ENCODE measurements at regions not wholly inside any gene's neighbourhood (a gene's known extent, or its start where the extent isn't known, plus 50 kb on each side); places are given as distances from the start of the nearest gene placed in this dataset.

DNA sequence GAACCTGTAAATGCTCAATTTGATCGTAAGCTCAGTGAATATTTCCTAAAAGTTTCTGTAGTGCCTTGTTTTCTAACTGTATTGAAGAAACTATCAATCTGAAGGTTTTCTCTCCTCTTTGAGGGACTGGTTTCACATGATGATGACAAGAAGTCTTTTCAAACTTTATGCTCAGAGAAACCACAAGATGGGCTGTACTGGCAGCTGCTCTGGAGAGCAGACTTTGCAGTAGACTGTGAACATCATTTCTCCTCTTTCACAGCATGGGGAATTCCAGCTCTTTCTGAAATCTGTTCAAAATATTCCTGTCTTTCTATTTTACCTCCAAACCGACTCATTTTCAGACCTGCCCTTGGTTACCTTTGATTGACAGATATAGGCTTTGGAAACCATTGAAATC, 194.4 kb downstream of the IZUMO3 start:
- no peak for TF ChIP-seq POLR2A (IDR thresholded peaks at IDR 0.05)
- TF ChIP-seq, protein P1, sequence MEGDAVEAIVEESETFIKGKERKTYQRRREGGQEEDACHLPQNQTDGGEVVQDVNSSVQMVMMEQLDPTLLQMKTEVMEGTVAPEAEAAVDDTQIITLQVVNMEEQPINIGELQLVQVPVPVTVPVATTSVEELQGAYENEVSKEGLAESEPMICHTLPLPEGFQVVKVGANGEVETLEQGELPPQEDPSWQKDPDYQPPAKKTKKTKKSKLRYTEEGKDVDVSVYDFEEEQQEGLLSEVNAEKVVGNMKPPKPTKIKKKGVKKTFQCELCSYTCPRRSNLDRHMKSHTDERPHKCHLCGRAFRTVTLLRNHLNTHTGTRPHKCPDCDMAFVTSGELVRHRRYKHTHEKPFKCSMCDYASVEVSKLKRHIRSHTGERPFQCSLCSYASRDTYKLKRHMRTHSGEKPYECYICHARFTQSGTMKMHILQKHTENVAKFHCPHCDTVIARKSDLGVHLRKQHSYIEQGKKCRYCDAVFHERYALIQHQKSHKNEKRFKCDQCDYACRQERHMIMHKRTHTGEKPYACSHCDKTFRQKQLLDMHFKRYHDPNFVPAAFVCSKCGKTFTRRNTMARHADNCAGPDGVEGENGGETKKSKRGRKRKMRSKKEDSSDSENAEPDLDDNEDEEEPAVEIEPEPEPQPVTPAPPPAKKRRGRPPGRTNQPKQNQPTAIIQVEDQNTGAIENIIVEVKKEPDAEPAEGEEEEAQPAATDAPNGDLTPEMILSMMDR (IDR thresholded peaks at IDR 0.05) = no peak
